ENCODE measurements at regions not wholly inside any gene's neighbourhood (a gene's known extent, or its start where the extent isn't known, plus 50 kb on each side); places are given as distances from the start of the nearest gene placed in this dataset.

GRCh38 chr7:130908345-130909160, 174.5 kb upstream of the KLF14 start:
- no peaks in the 10 kb centered on the region for H3K79me2 ChIP-seq (ENCODE audit: control insufficient read depth, insufficient read depth, low read length, poor library complexity)
- no peak overlapping the region for H3K4me2 ChIP-seq (ENCODE audit: low read length)
- no peak overlapping the region for H3K9ac ChIP-seq (ENCODE audit: low read length)
- H2BK12ac ChIP-seq (ENCODE audit: low read length): no peak overlapping the region
- no peak overlapping the region for H2AK5ac ChIP-seq (ENCODE audit: low read length)
- no peak overlapping the region for H3K14ac ChIP-seq (ENCODE audit: low read length)
- H2AFZ ChIP-seq (ENCODE audit: insufficient read depth, low read length, poor library complexity): no peak overlapping the region
- no peaks in the 10 kb centered on the region for H3K36me3 ChIP-seq (ENCODE audit: control insufficient read depth in 1 of 2, insufficient read depth in 2 of 2, low read length in 2 of 2)
- H3K79me1 ChIP-seq (ENCODE audit: low read length): peaks cover 2% of the 10 kb centered on the region
- DNase-seq: no peak
- H2BK5ac ChIP-seq (ENCODE audit: low read depth, low read length, poor library complexity): no peak overlapping the region
- no CpG with 5 or more reads among the region's 11 CpGs for WGBS (ENCODE audit: extremely low coverage, insufficient coverage, insufficient read length)
- H3K4me1 ChIP-seq (ENCODE audit: control insufficient read depth in 1 of 2, insufficient read depth in 2 of 2, low read length in 2 of 2): peaks cover 10 to 12% of the 10 kb centered on the region in 2 experiments
- H3K9me3 ChIP-seq (ENCODE audit: insufficient read depth, low read depth, low read length): no peaks in the 10 kb centered on the region
- no peak overlapping the region for H3K18ac ChIP-seq (ENCODE audit: low read length)
- no peak overlapping the region for H3K23ac ChIP-seq (ENCODE audit: low read length)
- H3K4ac ChIP-seq (ENCODE audit: low read depth, low read length): no peak overlapping the region
- no peak overlapping the region for H4K91ac ChIP-seq (ENCODE audit: low read depth, low read length)
- no peaks in the 10 kb centered on the region for H3K27me3 ChIP-seq (ENCODE audit: insufficient read depth, low read length)
- H4K8ac ChIP-seq (ENCODE audit: low read depth, low read length): no peak overlapping the region
- no peak overlapping the region for H2BK120ac ChIP-seq (ENCODE audit: insufficient read depth, low read length, poor library complexity)
- no peak overlapping the region for H3K27ac ChIP-seq (ENCODE audit: low read depth, low read length)
- no peak overlapping the region for H4K12ac ChIP-seq (ENCODE audit: low read depth, low read length)
- H3K4me3 ChIP-seq (ENCODE audit: low read depth, low read length): no peak overlapping the region

- no peak overlapping the region for H3K4me2 ChIP-seq (ENCODE audit: low read length)
- H4K12ac ChIP-seq (ENCODE audit: low read depth, low read length): no peak overlapping the region
- H3K18ac ChIP-seq (ENCODE audit: low read length): no peak overlapping the region
- no peaks in the 10 kb centered on the region for H3K36me3 ChIP-seq (ENCODE audit: control insufficient read depth in 1 of 2, insufficient read depth in 2 of 2, low read length in 2 of 2)
- no peak overlapping the region for H2AK5ac ChIP-seq (ENCODE audit: low read length)
- no peak overlapping the region for H3K4me3 ChIP-seq (ENCODE audit: low read depth, low read length)
- peaks cover 10 to 11% of the 10 kb centered on the region in 2 experiments for H3K4me1 ChIP-seq (ENCODE audit: control insufficient read depth in 1 of 2, insufficient read depth in 2 of 2, low read length in 2 of 2)
- H2AFZ ChIP-seq (ENCODE audit: insufficient read depth, low read length, poor library complexity): no peak overlapping the region
- H3K9me3 ChIP-seq (ENCODE audit: insufficient read depth, low read depth, low read length): no peaks in the 10 kb centered on the region
- no peak overlapping the region for H3K9ac ChIP-seq (ENCODE audit: low read length)
- H3K27ac ChIP-seq (ENCODE audit: low read depth, low read length): no peak overlapping the region
- no peak overlapping the region for H2BK120ac ChIP-seq (ENCODE audit: insufficient read depth, low read length, poor library complexity)
- no peak for DNase-seq
- no peaks in the 10 kb centered on the region for H3K27me3 ChIP-seq (ENCODE audit: insufficient read depth, low read length)
- H4K8ac ChIP-seq (ENCODE audit: low read depth, low read length): no peak overlapping the region
- H3K79me2 ChIP-seq (ENCODE audit: control insufficient read depth, insufficient read depth, low read length, poor library complexity): no peaks in the 10 kb centered on the region
- no peak overlapping the region for H3K4ac ChIP-seq (ENCODE audit: low read depth, low read length)
- H3K14ac ChIP-seq (ENCODE audit: low read length): no peak overlapping the region
- H3K23ac ChIP-seq (ENCODE audit: low read length): no peak overlapping the region
- no peak overlapping the region for H2BK5ac ChIP-seq (ENCODE audit: low read depth, low read length, poor library complexity)
- no peak overlapping the region for H4K91ac ChIP-seq (ENCODE audit: low read depth, low read length)
- WGBS (ENCODE audit: extremely low coverage, insufficient coverage, insufficient read length): no CpG with 5 or more reads among the region's 14 CpGs
- peaks cover 2% of the 10 kb centered on the region for H3K79me1 ChIP-seq (ENCODE audit: low read length)
- no peak overlapping the region for H2BK12ac ChIP-seq (ENCODE audit: low read length)
These were observed 175.3 kb upstream of the KLF14 start for GRCh38 chr7:130909161-130909836.

- no peak overlapping the region for H3K23ac ChIP-seq (ENCODE audit: low read length)
- H3K4ac ChIP-seq (ENCODE audit: low read depth, low read length): no peak overlapping the region
- H3K14ac ChIP-seq (ENCODE audit: low read length): no peak overlapping the region
- H3K9ac ChIP-seq (ENCODE audit: low read length): no peak overlapping the region
- WGBS (ENCODE audit: extremely low coverage, insufficient coverage, insufficient read length): no CpG with 5 or more reads among the region's 9 CpGs
- no peak overlapping the region for H4K8ac ChIP-seq (ENCODE audit: low read depth, low read length)
- no peak overlapping the region for H2BK5ac ChIP-seq (ENCODE audit: low read depth, low read length, poor library complexity)
- no peak for DNase-seq
- H3K27me3 ChIP-seq (ENCODE audit: insufficient read depth, low read length): no peaks in the 10 kb centered on the region
- H2BK120ac ChIP-seq (ENCODE audit: insufficient read depth, low read length, poor library complexity): no peak overlapping the region
- peaks cover 2% of the 10 kb centered on the region for H3K79me1 ChIP-seq (ENCODE audit: low read length)
- no peak overlapping the region for H3K27ac ChIP-seq (ENCODE audit: low read depth, low read length)
- peaks cover 8% of the 10 kb centered on the region in 2 experiments for H3K4me1 ChIP-seq (ENCODE audit: control insufficient read depth in 1 of 2, insufficient read depth in 2 of 2, low read length in 2 of 2)
- H4K91ac ChIP-seq (ENCODE audit: low read depth, low read length): no peak overlapping the region
- H3K4me2 ChIP-seq (ENCODE audit: low read length): no peak overlapping the region
- no peak overlapping the region for H2AK5ac ChIP-seq (ENCODE audit: low read length)
- H2AFZ ChIP-seq (ENCODE audit: insufficient read depth, low read length, poor library complexity): no peak overlapping the region
- no peak overlapping the region for H3K4me3 ChIP-seq (ENCODE audit: low read depth, low read length)
- H2BK12ac ChIP-seq (ENCODE audit: low read length): no peak overlapping the region
- H3K79me2 ChIP-seq (ENCODE audit: control insufficient read depth, insufficient read depth, low read length, poor library complexity): no peaks in the 10 kb centered on the region
- no peaks in the 10 kb centered on the region for H3K36me3 ChIP-seq (ENCODE audit: control insufficient read depth in 1 of 2, insufficient read depth in 2 of 2, low read length in 2 of 2)
- no peaks in the 10 kb centered on the region for H3K9me3 ChIP-seq (ENCODE audit: insufficient read depth, low read depth, low read length)
- H4K12ac ChIP-seq (ENCODE audit: low read depth, low read length): no peak overlapping the region
- no peak overlapping the region for H3K18ac ChIP-seq (ENCODE audit: low read length)
These were observed 176.1 kb upstream of the KLF14 start for GRCh38 chr7:130909881-130910672.

Data from trophoblast cell (in vitro differentiated cells and primary cell).